ENCODE measurements at regions not wholly inside any gene's neighbourhood (a gene's known extent, or its start where the extent isn't known, plus 50 kb on each side); places are given as distances from the start of the nearest gene placed in this dataset.

DNA sequence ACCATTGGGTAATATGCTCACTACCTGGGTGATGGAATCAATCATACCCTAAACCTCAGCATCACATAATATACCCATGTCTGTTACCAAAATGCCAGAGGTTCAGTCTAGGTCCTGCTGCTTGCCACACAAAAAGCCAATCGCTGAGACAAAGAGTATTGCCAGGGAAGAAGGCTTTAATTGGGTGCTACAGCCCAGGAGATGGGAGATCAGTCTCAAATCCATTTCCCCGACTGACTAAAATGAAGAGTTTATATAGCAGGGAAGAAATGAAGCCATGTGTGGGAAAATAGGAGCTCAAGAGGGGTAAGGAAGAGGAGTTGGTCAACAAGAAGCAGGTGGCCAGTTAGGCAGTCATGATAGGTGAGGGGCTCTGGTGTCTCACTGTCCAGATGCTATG lies 149.6 kb downstream of the QRSL1 start:
- TF ChIP-seq POLR2AphosphoS5 (IDR thresholded peaks at IDR 0.05) (no peak), EP300 (IDR thresholded peaks at IDR 0.05) (no peak), POLR2A (IDR thresholded peaks at IDR 0.05) (no peak)
- TF ChIP-seq, protein P1, sequence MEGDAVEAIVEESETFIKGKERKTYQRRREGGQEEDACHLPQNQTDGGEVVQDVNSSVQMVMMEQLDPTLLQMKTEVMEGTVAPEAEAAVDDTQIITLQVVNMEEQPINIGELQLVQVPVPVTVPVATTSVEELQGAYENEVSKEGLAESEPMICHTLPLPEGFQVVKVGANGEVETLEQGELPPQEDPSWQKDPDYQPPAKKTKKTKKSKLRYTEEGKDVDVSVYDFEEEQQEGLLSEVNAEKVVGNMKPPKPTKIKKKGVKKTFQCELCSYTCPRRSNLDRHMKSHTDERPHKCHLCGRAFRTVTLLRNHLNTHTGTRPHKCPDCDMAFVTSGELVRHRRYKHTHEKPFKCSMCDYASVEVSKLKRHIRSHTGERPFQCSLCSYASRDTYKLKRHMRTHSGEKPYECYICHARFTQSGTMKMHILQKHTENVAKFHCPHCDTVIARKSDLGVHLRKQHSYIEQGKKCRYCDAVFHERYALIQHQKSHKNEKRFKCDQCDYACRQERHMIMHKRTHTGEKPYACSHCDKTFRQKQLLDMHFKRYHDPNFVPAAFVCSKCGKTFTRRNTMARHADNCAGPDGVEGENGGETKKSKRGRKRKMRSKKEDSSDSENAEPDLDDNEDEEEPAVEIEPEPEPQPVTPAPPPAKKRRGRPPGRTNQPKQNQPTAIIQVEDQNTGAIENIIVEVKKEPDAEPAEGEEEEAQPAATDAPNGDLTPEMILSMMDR (IDR thresholded peaks at IDR 0.05), result no peak
